Nephron (organoid): ENCODE measurements at regions not wholly inside any gene's neighbourhood (a gene's known extent, or its start where the extent isn't known, plus 50 kb on each side); places are given as distances from the start of the nearest gene placed in this dataset.

ENCODE experiments used
- H3K27ac Mint-ChIP-seq, 3 experiments: 2 replicates each; pipeline ENCODE4 v1.8.0; 2020; ENCODE audit warnings: mixed read lengths in 3 of 3, mild to moderate bottlenecking in 2 of 3, moderate library complexity in 1 of 3
- H3K27me3 Mint-ChIP-seq: 2 replicates; pipeline ENCODE4 v1.8.0; 2021; ENCODE audit warnings: low read depth, mild to moderate bottlenecking, moderate library complexity, mixed read lengths
- H3K36me3 Mint-ChIP-seq: 2 replicates; pipeline ENCODE4 v1.8.0; 2020; ENCODE audit warnings: low read depth, mixed read lengths
- H3K4me1 Mint-ChIP-seq: 2 replicates; pipeline ENCODE4 v1.8.0; 2020; ENCODE audit warnings: mixed read lengths
- H3K4me3 Mint-ChIP-seq, 3 experiments: 2 replicates each; pipeline ENCODE4 v1.8.0; 2020; ENCODE audit warnings: mild to moderate bottlenecking in 3 of 3, mixed read lengths in 3 of 3, moderate library complexity in 2 of 3
- H3K9me3 Mint-ChIP-seq: 2 replicates; pipeline ENCODE4 v1.8.0; 2020; ENCODE audit warnings: mixed read lengths
- CTCF ChIP-seq, 3 experiments: fragments of 200-600 bp; sonication (generic); IDR thresholded peaks; one replicate each; pipeline ENCODE4 v1.5.0; 2021; ENCODE audit warnings: antibody characterized with exemption in 3 of 3; ENCODE audit not compliant: unreplicated experiment in 3 of 3

- H3K27ac Mint-ChIP-seq: no peak overlapping the region
Observed at GRCh38 chr9:115382865-115383264, 264.9 kb upstream of the TNC start.

GRCh38 chr9:115385383-115386122, 267.6 kb upstream of the TNC start:
- H3K9me3 Mint-ChIP-seq: peaks cover 23% of the 10 kb centered on the region
- peaks cover 26% of the 10 kb centered on the region for H3K4me1 Mint-ChIP-seq
- H3K36me3 Mint-ChIP-seq: peaks cover 6% of the 10 kb centered on the region
- peaks cover 3% of the 10 kb centered on the region for H3K27me3 Mint-ChIP-seq
- no peak for TF ChIP-seq CTCF (IDR thresholded peaks at IDR 0.05; ENCODE audit: unreplicated experiment in 3 of 3)
- no peak overlapping the region for H3K27ac Mint-ChIP-seq
- H3K4me3 Mint-ChIP-seq: no peak overlapping the region

More at GRCh38 chr9:115382865-115383264, 264.9 kb upstream of the TNC start:
- Mint-ChIP-seq H3K4me1 (peaks cover 20% of the 10 kb centered on the region), H3K36me3 (peaks cover 6% of the 10 kb centered on the region), H3K9me3 (peaks cover 23% of the 10 kb centered on the region), H3K27me3 (peaks cover 3% of the 10 kb centered on the region), H3K4me3 (no peak overlapping the region)
- no peak for TF ChIP-seq CTCF (IDR thresholded peaks at IDR 0.05; ENCODE audit: unreplicated experiment in 3 of 3)

GRCh38 chr9:115386963-115387770, 269.2 kb upstream of the TNC start:
- H3K9me3 Mint-ChIP-seq: peaks cover 14% of the 10 kb centered on the region
- peaks cover 3% of the 10 kb centered on the region for H3K27me3 Mint-ChIP-seq
- no peaks in the 10 kb centered on the region for H3K36me3 Mint-ChIP-seq
- H3K27ac Mint-ChIP-seq: no peak overlapping the region
- no peak overlapping the region for H3K4me3 Mint-ChIP-seq
- TF ChIP-seq CTCF (IDR thresholded peaks at IDR 0.05; ENCODE audit: unreplicated experiment in 3 of 3): no peak
- H3K4me1 Mint-ChIP-seq: peaks cover 39% of the 10 kb centered on the region

DNA sequence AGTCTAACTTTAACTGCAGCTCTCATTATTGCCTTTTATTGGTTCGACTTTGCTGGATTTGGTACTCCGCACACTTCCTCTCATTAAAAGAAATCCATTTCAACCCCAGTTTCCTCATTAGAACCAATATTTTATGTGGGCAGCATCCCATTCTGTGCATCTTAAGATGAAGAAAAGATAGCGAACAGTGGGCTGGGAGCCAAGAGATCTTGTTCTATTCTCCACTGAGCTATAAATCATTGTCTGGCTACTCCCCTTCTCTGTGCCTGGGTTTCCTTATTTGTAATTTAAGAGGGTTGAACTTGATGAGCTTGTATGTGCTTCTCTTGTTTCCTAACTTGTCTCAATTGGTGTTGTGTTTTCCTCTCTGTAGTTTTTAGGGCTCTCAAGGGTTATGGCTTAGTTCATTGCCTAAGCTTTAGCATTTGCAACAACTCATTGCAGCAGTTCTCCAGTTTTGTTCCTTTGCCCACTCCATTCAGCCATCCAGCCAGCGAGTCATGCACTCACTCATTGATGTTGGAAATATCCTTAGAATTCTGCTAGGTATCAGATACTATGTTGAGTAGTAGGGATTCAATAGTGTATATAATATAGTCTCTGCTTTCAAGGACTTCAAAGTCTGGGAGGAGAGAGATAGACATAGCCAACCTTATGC, 273.3 kb upstream of the TNC start:
- Mint-ChIP-seq H3K9me3 (no peaks in the 10 kb centered on the region), H3K4me3 (no peak overlapping the region), H3K27me3 (peaks cover 9% of the 10 kb centered on the region), H3K4me1 (peaks cover 51% of the 10 kb centered on the region), H3K36me3 (no peaks in the 10 kb centered on the region), H3K27ac (peak overlapping the region; percentile 35 to 79 (median 40))
- no peak for TF ChIP-seq CTCF (IDR thresholded peaks at IDR 0.05; ENCODE audit: unreplicated experiment in 3 of 3)

- H3K36me3 Mint-ChIP-seq: no peaks in the 10 kb centered on the region
- H3K9me3 Mint-ChIP-seq: no peaks in the 10 kb centered on the region
- H3K27me3 Mint-ChIP-seq: peaks cover 6% of the 10 kb centered on the region
- H3K4me3 Mint-ChIP-seq: no peak overlapping the region
- no peak overlapping the region for H3K27ac Mint-ChIP-seq
- TF ChIP-seq CTCF (IDR thresholded peaks at IDR 0.05; ENCODE audit: unreplicated experiment in 3 of 3): no peak
- H3K4me1 Mint-ChIP-seq: peaks cover 43% of the 10 kb centered on the region
Observed at GRCh38 chr9:115393976-115394775, 276.2 kb upstream of the TNC start.
